ENCODE measurements at regions not wholly inside any gene's neighbourhood (a gene's known extent, or its start where the extent isn't known, plus 50 kb on each side); places are given as distances from the start of the nearest gene placed in this dataset.
"Not testable (repeated sequence)": the region's sequence is repeated elsewhere in the genome, so short reads cannot be mapped to it uniquely, and the experiment has no call there.

- not testable (repeated sequence) for TF ChIP-seq CTCF, EP300, POLR2AphosphoS5, POLR2A (IDR thresholded peaks at IDR 0.05)
Measured at GRCh38 chr12:60603475-60603874, 1007.6 kb downstream of the SLC16A7 start.
